HL-60 (cell line): ENCODE measurements at regions not wholly inside any gene's neighbourhood (a gene's known extent, or its start where the extent isn't known, plus 50 kb on each side); places are given as distances from the start of the nearest gene placed in this dataset.

ENCODE experiments used
- DNase-seq, 2 experiments: peaks; one replicate each; pipeline ENCODE4 v3.0.0-alpha.2; 2010 to 2020; ENCODE audit warnings: low read depth in 1 of 2, low spot score in 1 of 2
- H3K27ac ChIP-seq: fragments of 250-450 bp; sonication (Bioruptor Pico); replicated peaks from 2 replicates; pipeline ENCODE4 v1.5.1; 2020; ENCODE audit warnings: mild to moderate bottlenecking, moderate library complexity
- H3K27me3 ChIP-seq: fragments of 250-450 bp; sonication (Bioruptor Pico); 2 replicates; pipeline ENCODE4 v1.5.1; 2021; ENCODE audit warnings: mild to moderate bottlenecking, moderate library complexity; ENCODE audit not compliant: insufficient read depth, poor library complexity, severe bottlenecking
- H3K4me3 ChIP-seq: replicated peaks from 2 replicates; pipeline ENCODE4 v1.5.1; 2011; ENCODE audit warnings: mild to moderate bottlenecking, control low read depth, low read length; ENCODE audit not compliant: insufficient read depth
- GABPA ChIP-seq: IDR thresholded peaks from 2 replicates; pipeline ENCODE4 v1.6.1; 2012; ENCODE audit warnings: low read depth
- POLR2AphosphoS5 ChIP-seq: IDR thresholded peaks from 2 replicates; pipeline ENCODE4 v1.6.1; 2012; ENCODE audit warnings: low read depth
- SPI1 ChIP-seq: IDR thresholded peaks from 2 replicates; pipeline ENCODE4 v1.6.1; 2012; ENCODE audit warnings: low read depth, mild to moderate bottlenecking, borderline replicate concordance
- TF ChIP-seq, protein P1 (sequence below): IDR thresholded peaks from one replicate; pipeline ENCODE4 v1.5.1; 2011; ENCODE audit warnings: low read length, control low read depth, inconsistent platforms; ENCODE audit not compliant: insufficient read depth
- TF ChIP-seq, protein P2 (sequence below): IDR thresholded peaks from 2 replicates; pipeline ENCODE4 v1.6.1; 2012; ENCODE audit warnings: low read depth; ENCODE audit not compliant: insufficient replicate concordance

DNA sequence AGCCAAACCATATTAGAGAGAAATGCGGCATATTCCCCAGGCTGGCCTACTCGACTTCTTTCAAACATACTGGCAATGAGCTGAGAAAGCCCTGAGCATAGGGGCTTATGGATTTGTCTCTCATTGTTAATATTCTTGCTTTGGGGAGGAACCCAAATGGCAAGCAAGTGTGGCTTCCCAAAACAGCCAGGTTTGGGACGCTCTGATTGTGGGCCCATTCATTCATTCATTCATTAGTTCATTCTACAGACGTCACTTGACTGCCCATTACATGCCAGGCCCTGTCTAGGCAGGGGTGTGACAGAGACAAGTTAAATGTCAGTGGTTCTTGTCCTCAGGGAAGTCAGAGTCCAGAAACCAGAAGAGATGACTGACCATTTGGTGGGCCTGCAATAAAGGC lies 77.4 kb upstream of the THBS1 start:
- TF ChIP-seq POLR2AphosphoS5 (no peak), SPI1 (no peak), GABPA (no peak)
- TF ChIP-seq, protein P1, sequence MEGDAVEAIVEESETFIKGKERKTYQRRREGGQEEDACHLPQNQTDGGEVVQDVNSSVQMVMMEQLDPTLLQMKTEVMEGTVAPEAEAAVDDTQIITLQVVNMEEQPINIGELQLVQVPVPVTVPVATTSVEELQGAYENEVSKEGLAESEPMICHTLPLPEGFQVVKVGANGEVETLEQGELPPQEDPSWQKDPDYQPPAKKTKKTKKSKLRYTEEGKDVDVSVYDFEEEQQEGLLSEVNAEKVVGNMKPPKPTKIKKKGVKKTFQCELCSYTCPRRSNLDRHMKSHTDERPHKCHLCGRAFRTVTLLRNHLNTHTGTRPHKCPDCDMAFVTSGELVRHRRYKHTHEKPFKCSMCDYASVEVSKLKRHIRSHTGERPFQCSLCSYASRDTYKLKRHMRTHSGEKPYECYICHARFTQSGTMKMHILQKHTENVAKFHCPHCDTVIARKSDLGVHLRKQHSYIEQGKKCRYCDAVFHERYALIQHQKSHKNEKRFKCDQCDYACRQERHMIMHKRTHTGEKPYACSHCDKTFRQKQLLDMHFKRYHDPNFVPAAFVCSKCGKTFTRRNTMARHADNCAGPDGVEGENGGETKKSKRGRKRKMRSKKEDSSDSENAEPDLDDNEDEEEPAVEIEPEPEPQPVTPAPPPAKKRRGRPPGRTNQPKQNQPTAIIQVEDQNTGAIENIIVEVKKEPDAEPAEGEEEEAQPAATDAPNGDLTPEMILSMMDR: no peak
- TF ChIP-seq, protein P2, sequence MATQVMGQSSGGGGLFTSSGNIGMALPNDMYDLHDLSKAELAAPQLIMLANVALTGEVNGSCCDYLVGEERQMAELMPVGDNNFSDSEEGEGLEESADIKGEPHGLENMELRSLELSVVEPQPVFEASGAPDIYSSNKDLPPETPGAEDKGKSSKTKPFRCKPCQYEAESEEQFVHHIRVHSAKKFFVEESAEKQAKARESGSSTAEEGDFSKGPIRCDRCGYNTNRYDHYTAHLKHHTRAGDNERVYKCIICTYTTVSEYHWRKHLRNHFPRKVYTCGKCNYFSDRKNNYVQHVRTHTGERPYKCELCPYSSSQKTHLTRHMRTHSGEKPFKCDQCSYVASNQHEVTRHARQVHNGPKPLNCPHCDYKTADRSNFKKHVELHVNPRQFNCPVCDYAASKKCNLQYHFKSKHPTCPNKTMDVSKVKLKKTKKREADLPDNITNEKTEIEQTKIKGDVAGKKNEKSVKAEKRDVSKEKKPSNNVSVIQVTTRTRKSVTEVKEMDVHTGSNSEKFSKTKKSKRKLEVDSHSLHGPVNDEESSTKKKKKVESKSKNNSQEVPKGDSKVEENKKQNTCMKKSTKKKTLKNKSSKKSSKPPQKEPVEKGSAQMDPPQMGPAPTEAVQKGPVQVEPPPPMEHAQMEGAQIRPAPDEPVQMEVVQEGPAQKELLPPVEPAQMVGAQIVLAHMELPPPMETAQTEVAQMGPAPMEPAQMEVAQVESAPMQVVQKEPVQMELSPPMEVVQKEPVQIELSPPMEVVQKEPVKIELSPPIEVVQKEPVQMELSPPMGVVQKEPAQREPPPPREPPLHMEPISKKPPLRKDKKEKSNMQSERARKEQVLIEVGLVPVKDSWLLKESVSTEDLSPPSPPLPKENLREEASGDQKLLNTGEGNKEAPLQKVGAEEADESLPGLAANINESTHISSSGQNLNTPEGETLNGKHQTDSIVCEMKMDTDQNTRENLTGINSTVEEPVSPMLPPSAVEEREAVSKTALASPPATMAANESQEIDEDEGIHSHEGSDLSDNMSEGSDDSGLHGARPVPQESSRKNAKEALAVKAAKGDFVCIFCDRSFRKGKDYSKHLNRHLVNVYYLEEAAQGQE: no peak
- H3K27ac ChIP-seq: no peak overlapping the region
- H3K27me3 ChIP-seq: no peaks in the 10 kb centered on the region
- DNase-seq: no peak
- no peak overlapping the region for H3K4me3 ChIP-seq

DNA sequence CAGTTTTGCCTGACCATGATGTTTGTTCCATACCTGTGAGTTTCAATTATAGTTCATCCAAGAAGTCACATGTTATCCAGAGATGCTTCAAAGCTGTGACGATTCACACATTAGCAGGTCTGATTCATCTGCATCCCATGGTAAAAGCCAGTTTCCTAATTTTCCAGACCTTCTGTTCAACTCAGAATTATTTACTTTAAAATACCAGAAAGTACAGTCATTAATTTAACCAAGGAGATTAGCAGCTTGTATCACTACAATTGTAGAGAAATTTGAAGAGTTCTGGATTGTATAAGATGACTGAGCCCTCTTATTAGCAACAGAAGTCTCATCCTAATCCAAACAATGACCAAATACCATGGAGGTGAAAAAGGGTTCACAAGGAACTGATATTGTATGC lies 76.1 kb upstream of the THBS1 start:
- TF ChIP-seq GABPA (no peak), POLR2AphosphoS5 (no peak)
- TF ChIP-seq, protein P1: no peak
- H3K4me3 ChIP-seq: no peak overlapping the region
- H3K27ac ChIP-seq: no peak overlapping the region
- no peaks in the 10 kb centered on the region for H3K27me3 ChIP-seq
- DNase-seq: no peak

DNA sequence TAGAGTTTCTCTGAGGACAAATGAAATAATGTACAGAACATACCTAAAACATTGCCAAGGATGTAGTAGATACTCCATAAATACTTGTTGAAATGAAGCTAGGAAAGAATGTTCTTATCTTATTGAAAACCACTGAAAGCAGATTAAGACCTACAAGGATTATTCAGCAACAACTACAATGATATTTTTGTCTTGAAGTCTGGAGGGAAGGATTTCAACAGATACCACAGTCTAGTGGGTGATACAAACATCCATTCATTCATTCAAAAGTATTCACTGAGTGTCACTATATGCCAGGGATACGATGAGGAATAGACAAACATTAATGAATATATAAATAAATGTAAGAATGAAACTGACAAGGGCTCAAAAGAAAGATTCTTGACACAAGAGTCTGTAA lies 74.7 kb upstream of the THBS1 start:
- no peak overlapping the region for H3K4me3 ChIP-seq
- no peak overlapping the region for H3K27ac ChIP-seq
- no peak for DNase-seq
- no peaks in the 10 kb centered on the region for H3K27me3 ChIP-seq
- TF ChIP-seq POLR2AphosphoS5 (no peak), SPI1 (no peak), GABPA (no peak)
- TF ChIP-seq, protein P1: no peak
- TF ChIP-seq, protein P2: no peak

DNA sequence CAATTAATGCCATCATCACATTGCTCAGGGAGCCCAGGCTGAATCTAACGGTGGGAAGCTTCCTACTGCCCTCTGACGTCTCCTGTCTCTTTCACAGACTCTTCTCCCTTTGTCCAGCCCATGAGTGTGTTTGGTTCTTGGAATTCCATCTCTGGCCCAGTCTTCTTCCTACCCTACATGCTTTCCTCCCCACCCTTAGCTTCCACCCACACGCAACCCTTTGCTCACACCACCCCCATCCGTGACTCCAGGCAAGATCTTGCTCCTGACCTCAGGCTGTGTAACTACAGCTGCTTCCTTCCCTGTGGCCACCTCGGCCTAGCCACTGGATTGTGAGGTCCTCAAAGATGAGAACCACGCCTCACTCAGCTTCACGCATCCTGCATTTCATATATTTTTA lies 72.3 kb upstream of the THBS1 start:
- peak in 1 of 2 experiments; percentile 23 for DNase-seq
- H3K27me3 ChIP-seq: no peaks in the 10 kb centered on the region

More for the DNA sequence above, 72.3 kb upstream of the THBS1 start:
- TF ChIP-seq SPI1 (no peak), GABPA (no peak), POLR2AphosphoS5 (no peak)
- TF ChIP-seq, protein P1: no peak
- TF ChIP-seq, protein P2: no peak
- Histone ChIP-seq H3K4me3 (no peak overlapping the region), H3K27ac (no peak overlapping the region)
